KBM-7 (cell line): ENCODE measurements at regions not wholly inside any gene's neighbourhood (a gene's known extent, or its start where the extent isn't known, plus 50 kb on each side); places are given as distances from the start of the nearest gene placed in this dataset.
A peak's percentile ranks its signal among the peaks of the same experiment; 100 is the strongest.

Source experiments
- DNase-seq: peaks from one replicate; pipeline ENCODE4 v3.0.0-alpha.2; 2015
- in situ Hi-C: fragments of 300-500 bp; cut with MboI; formaldehyde crosslinking; loops from 2 replicates; pipeline ENCODE4 v1.14.3; 2020; ENCODE audit warnings: low sequenced_read_pairs, low pct_unique_long_range_greater_than_20kb, mixed read lengths

DNA sequence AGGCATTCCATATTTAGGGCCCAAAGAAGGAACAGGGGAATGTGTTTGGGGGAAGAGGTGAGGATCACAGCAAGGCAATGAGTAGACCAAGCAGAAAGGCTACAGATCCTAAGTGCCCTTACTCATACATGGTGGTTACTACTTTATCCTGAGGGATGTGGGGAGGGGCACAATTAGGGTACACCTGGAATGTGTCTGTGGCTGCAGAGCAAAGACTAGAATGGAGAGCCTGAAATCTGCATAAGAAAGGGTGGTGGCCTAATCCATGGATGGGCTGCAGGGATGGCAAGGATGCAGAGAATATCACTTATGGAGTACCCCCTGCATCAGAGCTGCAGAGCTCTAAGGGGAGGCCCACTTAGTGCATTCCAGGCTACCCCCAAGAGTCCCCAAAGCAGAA lies 352.6 kb upstream of the TRPC7 start:
- in situ Hi-C loops = no loop called here
- DNase-seq = no peak

DNA sequence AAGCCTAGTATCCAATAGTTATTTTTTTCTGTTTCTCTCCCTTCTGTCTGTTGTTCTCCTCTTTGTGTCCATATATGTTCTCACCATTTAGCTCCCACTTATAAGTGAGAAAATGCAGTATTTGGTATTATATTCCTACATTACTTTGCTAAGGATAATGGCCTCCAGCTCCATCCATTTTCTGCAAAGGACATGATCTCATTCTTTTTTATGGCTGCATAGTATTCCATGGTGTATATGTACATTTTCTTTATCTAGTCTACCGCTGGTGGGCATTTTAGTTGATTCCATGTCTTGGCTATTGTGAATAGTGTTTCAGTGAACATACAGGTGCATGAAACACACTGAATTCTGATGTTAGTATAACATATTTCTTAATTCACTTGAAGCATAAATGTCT lies 348.9 kb upstream of the TRPC7 start:
- no peak for DNase-seq
- in situ Hi-C loops = no loop called here

GRCh38 chr5:136712628-136713027 lies 347.3 kb upstream of the TRPC7 start:
- in situ Hi-C loops = no loop called here
- no peak for DNase-seq

- no peak for DNase-seq
- in situ Hi-C loops = no loop called here
Measured at GRCh38 chr5:136710834-136711233, 345.5 kb upstream of the TRPC7 start.

DNA sequence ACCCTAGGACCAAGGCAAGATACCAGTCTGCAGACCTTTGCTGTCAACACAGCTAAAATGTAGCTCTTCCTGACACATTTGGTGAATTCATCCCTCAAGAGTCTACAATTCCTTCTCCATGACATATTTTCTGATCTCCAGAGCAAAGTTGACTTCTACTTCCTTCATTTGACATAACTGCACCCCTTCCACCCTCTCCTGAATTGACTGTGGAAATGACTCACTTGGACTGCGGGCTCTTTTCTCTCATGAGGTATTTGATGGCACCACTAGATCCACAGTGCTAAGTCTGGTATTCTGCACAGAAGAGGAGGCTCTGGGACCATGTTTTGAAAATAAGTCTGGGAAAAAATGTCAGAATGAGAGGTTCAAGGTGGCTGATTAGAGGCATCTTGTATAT lies 338.4 kb upstream of the TRPC7 start:
- in situ Hi-C loops = no loop called here
- no peak for DNase-seq

DNA sequence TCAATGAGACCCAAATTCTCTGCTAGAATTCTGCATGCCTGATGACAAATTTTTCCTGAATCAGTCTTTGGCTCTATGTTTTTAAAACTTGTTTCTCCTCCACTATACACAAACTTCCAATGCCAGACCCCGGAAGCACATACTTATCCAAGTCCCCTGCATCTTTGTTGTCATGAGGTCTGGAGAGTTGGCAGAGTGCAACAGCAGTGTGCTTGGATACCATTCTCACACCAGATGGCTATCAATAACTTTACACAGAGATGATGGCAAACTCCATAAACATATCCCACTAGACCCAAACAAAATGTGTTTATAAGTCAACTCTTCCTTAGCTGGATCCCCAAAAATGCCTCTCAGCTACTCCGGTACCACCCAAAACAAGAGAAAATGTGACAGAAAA lies 337.7 kb upstream of the TRPC7 start:
- DNase-seq = no peak
- in situ Hi-C loops = no loop called here

- in situ Hi-C loops = no loop called here
- DNase-seq = no peak
Measured at GRCh38 chr5:136701191-136701590, 335.8 kb upstream of the TRPC7 start.

- in situ Hi-C loops = no loop called here
- DNase-seq = peak; percentile 9
Measured at GRCh38 chr5:136699651-136700050, 334.3 kb upstream of the TRPC7 start.

DNA sequence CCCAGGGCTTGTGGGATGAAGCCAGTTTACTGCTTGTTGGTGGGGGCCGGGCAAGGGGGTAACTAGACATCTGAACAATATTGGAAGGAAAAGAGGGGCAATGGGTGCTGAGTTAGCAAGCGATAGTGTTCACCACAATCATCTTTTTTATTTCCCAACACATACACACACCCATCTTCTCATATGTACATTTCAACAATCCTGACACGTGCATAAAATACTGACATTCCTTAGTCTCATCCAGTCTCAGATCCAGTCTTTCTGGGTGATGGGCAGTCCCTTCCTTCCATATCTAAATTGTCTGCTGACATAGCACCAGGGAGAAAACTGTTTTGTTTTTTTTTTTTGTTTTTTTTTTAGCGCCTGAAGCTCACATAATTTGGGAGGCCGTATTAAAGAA lies 333.6 kb upstream of the TRPC7 start:
- in situ Hi-C loops = no loop called here
- DNase-seq = no peak

DNA sequence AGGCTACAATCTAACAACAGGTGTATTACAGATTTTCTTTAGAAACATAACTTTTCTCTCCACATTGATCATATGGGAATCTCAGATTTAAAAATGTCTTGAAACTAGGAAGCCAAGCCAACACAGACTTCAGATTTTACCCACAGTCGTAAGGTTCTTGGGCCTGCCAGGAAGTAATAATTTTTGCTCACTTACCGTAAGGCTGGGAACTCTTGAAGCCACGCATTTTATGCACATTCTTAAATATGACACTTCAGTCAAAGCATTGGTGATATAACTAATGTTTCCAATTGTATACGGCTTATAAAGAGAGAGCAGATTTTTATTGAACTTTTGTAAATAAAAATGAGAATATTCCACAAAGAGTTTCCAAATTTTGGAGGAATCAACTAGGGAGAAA lies 328.9 kb upstream of the TRPC7 start:
- in situ Hi-C loops = no loop called here
- DNase-seq = no peak

- DNase-seq = no peak
- in situ Hi-C loops = no loop called here
Measured at GRCh38 chr5:136689552-136689951, 324.2 kb upstream of the TRPC7 start.

DNA sequence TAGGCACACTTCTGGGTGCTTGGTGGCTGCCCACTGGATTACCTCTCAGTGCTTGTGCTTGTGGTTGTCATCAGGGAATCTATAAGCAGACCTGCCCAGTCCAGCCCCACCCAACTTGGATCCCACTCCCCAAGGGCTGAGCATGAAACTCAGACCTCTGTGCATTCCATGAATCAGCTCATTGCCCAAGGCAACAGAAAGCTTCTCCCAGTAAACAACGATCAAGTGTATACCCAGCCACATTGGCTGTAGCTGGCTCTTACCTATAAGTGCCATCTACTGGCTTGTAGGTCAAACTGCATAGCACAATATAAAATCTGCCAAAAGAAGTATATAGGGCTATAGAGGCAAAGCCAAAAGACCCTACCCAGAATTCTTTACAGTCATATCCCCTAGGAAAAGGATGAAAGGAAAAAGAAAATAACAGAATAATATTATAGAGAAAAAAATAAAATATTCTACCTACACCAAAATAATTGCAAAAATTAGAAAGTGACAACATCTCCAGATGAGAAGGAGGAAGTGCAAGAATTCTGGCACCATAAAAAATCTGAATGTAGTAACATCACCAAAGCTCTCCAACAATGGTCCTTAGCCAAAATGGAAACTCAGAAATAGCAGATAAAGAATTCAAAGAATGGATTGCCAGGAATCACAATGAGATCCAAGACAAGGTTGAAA lies 321.0 kb upstream of the TRPC7 start:
- peak; percentile 8 for DNase-seq
- in situ Hi-C loops = no loop called here

- no peak for DNase-seq
- in situ Hi-C loops = no loop called here
Measured at GRCh38 chr5:136682986-136683385, 317.6 kb upstream of the TRPC7 start.

GRCh38 chr5:136679233-136679632 lies 313.9 kb upstream of the TRPC7 start:
- no peak for DNase-seq
- in situ Hi-C loops = no loop called here

- in situ Hi-C loops = no loop called here
- no peak for DNase-seq
Measured at GRCh38 chr5:136677217-136677616, 311.9 kb upstream of the TRPC7 start.

GRCh38 chr5:136676685-136677084 lies 311.3 kb upstream of the TRPC7 start:
- in situ Hi-C loops = no loop called here

DNA sequence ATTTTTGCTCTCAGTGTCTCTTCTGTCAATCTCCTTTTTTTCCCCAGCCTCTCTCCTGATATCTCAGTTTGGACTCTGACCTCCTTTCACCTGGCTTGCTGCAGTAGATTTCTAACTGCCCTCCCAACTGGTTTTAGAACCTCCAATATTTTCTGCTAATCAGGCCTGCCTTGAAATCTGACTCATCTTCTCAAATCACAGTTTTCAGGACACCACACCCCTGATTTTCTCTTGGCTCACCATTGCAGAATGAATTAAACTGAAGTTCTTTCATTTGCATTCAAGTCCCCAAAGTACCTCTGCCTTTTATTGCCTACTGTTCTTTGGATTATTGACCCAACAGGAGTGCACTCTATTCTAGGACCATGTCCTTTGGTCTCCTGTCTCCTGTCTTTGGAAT lies 310.4 kb upstream of the TRPC7 start:
- in situ Hi-C loops = no loop called here
- no peak for DNase-seq

More at GRCh38 chr5:136676685-136677084, 311.3 kb upstream of the TRPC7 start:
- DNase-seq = no peak

GRCh38 chr5:136674178-136674577 lies 308.8 kb upstream of the TRPC7 start:
- DNase-seq = no peak
- in situ Hi-C loops = no loop called here

DNA sequence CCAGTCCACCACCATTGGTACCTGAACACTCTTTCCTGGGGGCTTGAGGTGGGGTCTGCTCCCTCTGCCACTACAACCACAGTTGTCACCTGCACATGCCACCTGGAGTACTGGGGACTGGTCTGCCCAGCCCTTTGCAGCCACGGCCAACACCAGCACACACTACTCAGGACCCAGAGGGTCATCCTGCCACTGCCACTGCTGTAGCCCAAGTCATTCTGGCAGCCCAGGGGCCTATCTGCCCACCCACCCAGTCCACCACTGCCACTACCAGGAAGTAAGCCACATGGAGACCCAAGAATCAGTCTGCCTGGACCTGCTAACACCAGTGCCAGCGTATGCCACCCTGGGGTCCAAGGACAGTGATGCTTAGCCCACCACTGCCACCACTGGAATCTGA lies 302.4 kb upstream of the TRPC7 start:
- no peak for DNase-seq
- in situ Hi-C loops = no loop called here

DNA sequence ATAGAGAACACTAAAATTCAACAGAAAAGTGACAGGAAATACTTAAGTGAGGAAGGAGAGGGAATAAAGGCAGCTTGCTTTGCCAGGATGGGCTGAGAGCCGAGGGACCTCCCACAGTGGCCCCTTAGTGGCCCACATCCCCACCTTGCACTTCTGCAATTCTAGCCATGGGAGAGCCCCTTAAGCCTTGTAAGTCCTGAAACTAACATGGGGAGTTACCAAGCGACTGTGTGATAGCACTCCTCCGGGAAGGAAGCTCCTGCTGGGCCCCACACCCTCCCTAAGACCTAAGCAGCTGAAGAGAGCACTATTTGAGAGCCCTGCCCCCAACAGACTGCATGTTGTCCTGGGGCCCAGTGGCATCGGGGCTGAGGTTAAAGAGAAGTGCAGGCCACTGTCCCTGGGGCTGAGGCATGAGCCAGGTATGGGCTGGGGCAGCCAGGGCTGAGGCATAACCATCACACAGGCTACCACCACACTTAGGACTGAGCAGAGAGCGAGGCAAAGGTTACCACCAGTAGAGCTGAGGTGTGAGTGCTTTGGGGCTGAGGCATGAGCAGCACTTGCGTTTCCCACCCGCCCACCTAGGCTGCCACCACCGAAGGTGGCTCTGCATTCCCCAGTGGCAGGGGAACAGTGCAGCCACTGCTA lies 301.8 kb upstream of the TRPC7 start:
- in situ Hi-C loops = no loop called here

GRCh38 chr5:136665331-136665730 lies 300.0 kb upstream of the TRPC7 start:
- no peak for DNase-seq
- in situ Hi-C loops = no loop called here

More for the DNA sequence above, 301.8 kb upstream of the TRPC7 start:
- DNase-seq = no peak
